Tibial nerve (tissue), 4 donors: ENCODE measurements at regions not wholly inside any gene's neighbourhood (a gene's known extent, or its start where the extent isn't known, plus 50 kb on each side); places are given as distances from the start of the nearest gene placed in this dataset.

Experiments used
- DNase-seq, 2 donors: peaks; one replicate each; pipeline ENCODE4 v3.0.0-alpha.2; 2019; ENCODE audit warnings: low spot score in 2 of 2
- H3K27ac ChIP-seq, 4 donors: fragments of 200-600 bp; sonication (generic) in 3 of 4; one replicate each; pipeline ENCODE4 v1.5.1; 2017 to 2019; ENCODE audit warnings: mild to moderate bottlenecking in 1 of 4
- H3K27me3 ChIP-seq, 2 donors: fragments of 200-600 bp; sonication (generic) in 1 of 2; one replicate each; pipeline versions ENCODE4 v1.5.1 to v1.6.0; 2017 to 2019
- H3K36me3 ChIP-seq, 3 donors: fragments of 200-600 bp; sonication (generic); one replicate each; pipeline ENCODE4 v1.5.1; 2018 to 2019
- H3K4me1 ChIP-seq, 4 donors: fragments of 200-600 bp; sonication (generic) in 3 of 4; one replicate each; pipeline ENCODE4 v1.5.1; 2017 to 2019
- H3K4me3 ChIP-seq, 4 donors: fragments of 200-600 bp; sonication (generic) in 3 of 4; one replicate each; pipeline ENCODE4 v1.5.1; 2017 to 2019; ENCODE audit warnings: mild to moderate bottlenecking in 1 of 4, moderate library complexity in 1 of 4
- H3K9me3 ChIP-seq, 4 donors: fragments of 200-600 bp; sonication (generic) in 3 of 4; one replicate each; pipeline ENCODE4 v1.5.1; 2017 to 2019
- EP300 ChIP-seq, 2 donors: sonication (generic); formaldehyde crosslinking; IDR thresholded peaks; one replicate each; pipeline ENCODE4 v1.6.1; 2017; ENCODE audit warnings: antibody characterized with exemption in 2 of 2, mild to moderate bottlenecking in 1 of 2
- POLR2A ChIP-seq, 2 donors: fragments of 450-650 bp; IDR thresholded peaks; one replicate each; pipeline ENCODE4 v1.6.1; 2017; ENCODE audit warnings: antibody characterized with exemption in 2 of 2, mild to moderate bottlenecking in 2 of 2, moderate library complexity in 2 of 2
- WGBS, 2 donors: methylation state at CpG; one replicate each; pipeline ENCODE4 v1.1.5; 2018; 5-methylcytosine and 5-hydroxymethylcytosine counted together
- TF ChIP-seq, protein P1 (sequence below), 5 experiments: fragments of 200-600 bp in 3 of 5; fragments of 450-650 bp in 2 of 5; sonication (generic) in 3 of 5; IDR thresholded peaks; one replicate each; pipeline ENCODE4 v1.5.1; 2016 to 2019; ENCODE audit warnings: antibody characterized with exemption in 5 of 5, mild to moderate bottlenecking in 3 of 5, moderate library complexity in 2 of 5

DNA sequence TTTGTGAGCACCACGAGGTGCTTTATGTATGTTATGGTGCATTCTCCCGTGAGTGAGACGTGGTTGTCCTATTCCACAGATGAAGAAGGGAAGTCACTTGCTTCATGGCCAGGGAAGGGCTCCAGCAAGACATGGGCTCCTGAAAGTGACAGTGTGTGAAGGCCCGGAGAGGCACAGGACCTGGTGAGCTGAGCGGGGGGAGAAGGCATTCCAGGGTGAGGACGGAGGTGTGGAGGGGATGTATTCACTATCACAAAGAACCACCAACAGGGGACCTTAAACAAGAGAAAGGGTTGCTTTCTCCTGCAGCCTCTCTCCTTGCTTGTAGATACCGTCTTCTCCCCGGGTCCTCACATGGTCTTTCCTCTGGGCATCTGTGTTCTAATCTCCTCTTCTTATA lies 139.1 kb downstream of the FBLN2 start:
- Histone ChIP-seq H3K4me1 (no peaks in the 10 kb centered on the region), H3K9me3 (peaks cover 0 to 9% (median 0%) of the 10 kb centered on the region in 4 donors), H3K4me3 (no peak overlapping the region), H3K36me3 (no peaks in the 10 kb centered on the region), H3K27me3 (no peaks in the 10 kb centered on the region), H3K27ac (no peak overlapping the region)
- no peak for TF ChIP-seq POLR2A (IDR thresholded peaks at IDR 0.05)
- no peak for TF ChIP-seq EP300 (IDR thresholded peaks at IDR 0.05)
- TF ChIP-seq, protein P1, sequence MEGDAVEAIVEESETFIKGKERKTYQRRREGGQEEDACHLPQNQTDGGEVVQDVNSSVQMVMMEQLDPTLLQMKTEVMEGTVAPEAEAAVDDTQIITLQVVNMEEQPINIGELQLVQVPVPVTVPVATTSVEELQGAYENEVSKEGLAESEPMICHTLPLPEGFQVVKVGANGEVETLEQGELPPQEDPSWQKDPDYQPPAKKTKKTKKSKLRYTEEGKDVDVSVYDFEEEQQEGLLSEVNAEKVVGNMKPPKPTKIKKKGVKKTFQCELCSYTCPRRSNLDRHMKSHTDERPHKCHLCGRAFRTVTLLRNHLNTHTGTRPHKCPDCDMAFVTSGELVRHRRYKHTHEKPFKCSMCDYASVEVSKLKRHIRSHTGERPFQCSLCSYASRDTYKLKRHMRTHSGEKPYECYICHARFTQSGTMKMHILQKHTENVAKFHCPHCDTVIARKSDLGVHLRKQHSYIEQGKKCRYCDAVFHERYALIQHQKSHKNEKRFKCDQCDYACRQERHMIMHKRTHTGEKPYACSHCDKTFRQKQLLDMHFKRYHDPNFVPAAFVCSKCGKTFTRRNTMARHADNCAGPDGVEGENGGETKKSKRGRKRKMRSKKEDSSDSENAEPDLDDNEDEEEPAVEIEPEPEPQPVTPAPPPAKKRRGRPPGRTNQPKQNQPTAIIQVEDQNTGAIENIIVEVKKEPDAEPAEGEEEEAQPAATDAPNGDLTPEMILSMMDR (IDR thresholded peaks at IDR 0.05) = no peak
- WGBS, 2 donors = 75 to 83% methylated on average over 8 of the region's 8 CpGs
- no peak for DNase-seq
